ENCODE measurements at regions not wholly inside any gene's neighbourhood (a gene's known extent, or its start where the extent isn't known, plus 50 kb on each side); places are given as distances from the start of the nearest gene placed in this dataset.
"Not testable (repeated sequence)": the region's sequence is repeated elsewhere in the genome, so short reads cannot be mapped to it uniquely, and the experiment has no call there.

- intact Hi-C loops (cut with micrococcal nuclease), result no loop called here
Measured at GRCh38 chr4:141340458-141340857, 119.8 kb downstream of the ZNF330 start.

GRCh38 chr4:141346144-141346543 lies 125.4 kb downstream of the ZNF330 start:
- intact Hi-C loops (cut with micrococcal nuclease), result loop anchor here (2.0 kb wide), 1 partner anchor 1501 kb away; the partner anchor contains the start of gene INPP4B

- intact Hi-C loops (cut with micrococcal nuclease), result loop anchor here (2.0 kb wide), 1 partner anchor 1499 kb away; the partner anchor contains the start of gene INPP4B
Measured at GRCh38 chr4:141347684-141348083, 127.0 kb downstream of the ZNF330 start.

- intact Hi-C loops (cut with micrococcal nuclease), result no loop called here
Measured at GRCh38 chr4:141348125-141348524, 127.4 kb downstream of the ZNF330 start.

GRCh38 chr4:141348573-141348972 lies 127.9 kb downstream of the ZNF330 start:
- intact Hi-C loops (cut with micrococcal nuclease), result no loop called here

- intact Hi-C loops (cut with micrococcal nuclease), result no loop called here
Measured at GRCh38 chr4:141349236-141349635, 128.5 kb downstream of the ZNF330 start.

- intact Hi-C loops (cut with micrococcal nuclease), result no loop called here
Measured at GRCh38 chr4:141350122-141350905, 129.6 kb downstream of the ZNF330 start.

- intact Hi-C loops (cut with micrococcal nuclease), result no loop called here
Measured at GRCh38 chr4:141352331-141352730, 131.6 kb downstream of the ZNF330 start.

- intact Hi-C loops (cut with micrococcal nuclease), result no loop called here
Measured at GRCh38 chr4:141352909-141353525, 132.3 kb downstream of the ZNF330 start.

GRCh38 chr4:141356321-141356962 lies 135.7 kb downstream of the ZNF330 start:
- intact Hi-C loops (cut with micrococcal nuclease), result no loop called here

GRCh38 chr4:141356963-141357335 lies 136.3 kb downstream of the ZNF330 start:
- intact Hi-C loops (cut with micrococcal nuclease), result no loop called here

GRCh38 chr4:141368241-141368640 lies 147.5 kb downstream of the ZNF330 start:
- intact Hi-C loops (cut with micrococcal nuclease), result not testable (repeated sequence)

- intact Hi-C loops (cut with micrococcal nuclease), result no loop called here
Measured at GRCh38 chr4:141371206-141371605, 150.5 kb downstream of the ZNF330 start.

GRCh38 chr4:141375855-141376254 lies 155.2 kb downstream of the ZNF330 start:
- intact Hi-C loops (cut with micrococcal nuclease), result no loop called here

- intact Hi-C loops (cut with micrococcal nuclease), result no loop called here
Measured at GRCh38 chr4:141376769-141377168, 156.1 kb downstream of the ZNF330 start.

- intact Hi-C loops (cut with micrococcal nuclease), result no loop called here
Measured at GRCh38 chr4:141387299-141387698, 166.6 kb downstream of the ZNF330 start.

GRCh38 chr4:141388481-141388880 lies 167.8 kb downstream of the ZNF330 start:
- intact Hi-C loops (cut with micrococcal nuclease), result no loop called here

GRCh38 chr4:141389649-141390048 lies 169.0 kb downstream of the ZNF330 start:
- intact Hi-C loops (cut with micrococcal nuclease), result no loop called here

GRCh38 chr4:141390571-141390970 lies 169.9 kb downstream of the ZNF330 start:
- intact Hi-C loops (cut with micrococcal nuclease), result no loop called here

- intact Hi-C loops (cut with micrococcal nuclease), result no loop called here
Measured at GRCh38 chr4:141391293-141391692, 170.6 kb downstream of the ZNF330 start.

GRCh38 chr4:141391771-141392170 lies 171.1 kb downstream of the ZNF330 start:
- intact Hi-C loops (cut with micrococcal nuclease), result no loop called here

GRCh38 chr4:141395246-141395830 lies 174.6 kb downstream of the ZNF330 start:
- intact Hi-C loops (cut with micrococcal nuclease), result no loop called here
